Neural cell (in vitro differentiated cells): ENCODE measurements at regions not wholly inside any gene's neighbourhood (a gene's known extent, or its start where the extent isn't known, plus 50 kb on each side); places are given as distances from the start of the nearest gene placed in this dataset.

Source experiments
- H2AFZ ChIP-seq: fragments of 200-600, 300-800 bp; sonication (generic), shearing (Covaris generic); 2 replicates; pipeline ENCODE4 v1.6.0; 2014; ENCODE audit warnings: low read depth, mild to moderate bottlenecking, antibody characterized with exemption, low read length, moderate library complexity
- H3F3A ChIP-seq: fragments of 200-600 bp; shearing (Covaris generic); 2 replicates; pipeline ENCODE4 v1.6.1; 2016; ENCODE audit warnings: mild to moderate bottlenecking, moderate library complexity, mixed read lengths, antibody characterized with exemption, low read length; ENCODE audit not compliant: insufficient read depth, poor library complexity, severe bottlenecking
- H3K27ac ChIP-seq: fragments of 200-600, 300-800 bp; sonication (generic), shearing (Covaris generic); 2 replicates; pipeline ENCODE4 v1.5.1; 2014; ENCODE audit warnings: mild to moderate bottlenecking, low read length, moderate library complexity
- H3K27me3 ChIP-seq: fragments of 300-800, 200-600 bp; sonication (generic), shearing (Covaris generic); 2 replicates; pipeline ENCODE4 v1.6.0; 2014; ENCODE audit warnings: mild to moderate bottlenecking, low read depth, low read length, moderate library complexity; ENCODE audit not compliant: insufficient read depth
- H3K36me3 ChIP-seq: fragments of 300-800, 200-600 bp; sonication (generic), shearing (Covaris generic); 2 replicates; pipeline ENCODE4 v1.5.1; 2014; ENCODE audit warnings: mild to moderate bottlenecking, antibody characterized with exemption, low read length, moderate library complexity; ENCODE audit not compliant: insufficient read depth
- H3K4me2 ChIP-seq: fragments of 300-800, 200-600 bp; sonication (generic), shearing (Covaris generic); 2 replicates; pipeline ENCODE4 v1.6.0; 2014; ENCODE audit warnings: mild to moderate bottlenecking, low read length
- H3K4me3 ChIP-seq: fragments of 300-800, 200-600 bp; sonication (generic), shearing (Covaris generic); 2 replicates; pipeline ENCODE4 v1.5.1; 2014; ENCODE audit warnings: mild to moderate bottlenecking, low read length, moderate library complexity
- H3K79me2 ChIP-seq: fragments of 200-600 bp; shearing (Covaris generic); replicated peaks from 2 replicates; pipeline ENCODE4 v1.6.0; 2014; ENCODE audit warnings: mild to moderate bottlenecking, low read length, moderate library complexity; ENCODE audit not compliant: insufficient read depth
- H3K9ac ChIP-seq: fragments of 300-800, 200-600 bp; sonication (generic), shearing (Covaris generic); 2 replicates; pipeline ENCODE4 v1.6.1; 2016; ENCODE audit warnings: mild to moderate bottlenecking, low read length, mixed read lengths
- H3K9me2 ChIP-seq: fragments of 200-600 bp; shearing (Covaris generic); 2 replicates; pipeline ENCODE4 v1.6.1; 2016; ENCODE audit warnings: mild to moderate bottlenecking, low read length, mixed read lengths; ENCODE audit not compliant: insufficient read depth
- H3K9me3 ChIP-seq: fragments of 200-600, 300-800 bp; sonication (generic), shearing (Covaris generic); 2 replicates; pipeline ENCODE4 v1.6.1; 2016; ENCODE audit warnings: mild to moderate bottlenecking, mixed run types, low read length, moderate library complexity, mixed read lengths
- H4K20me1 ChIP-seq: fragments of 200-600 bp; shearing (Covaris generic); 2 replicates; pipeline ENCODE4 v1.6.1; 2016; ENCODE audit warnings: mild to moderate bottlenecking, mixed run types; ENCODE audit not compliant: insufficient read depth
- CTCF ChIP-seq: fragments of 450-650 bp; IDR thresholded peaks from 2 replicates; pipeline ENCODE4 v1.5.1; 2014; ENCODE audit warnings: antibody characterized with exemption, mild to moderate bottlenecking, moderate library complexity; ENCODE audit not compliant: poor library complexity, severe bottlenecking
- EP300 ChIP-seq: fragments of 450-650 bp; conservative IDR thresholded peaks from 2 replicates; pipeline ENCODE4 v1.6.1; 2014; ENCODE audit warnings: antibody characterized with exemption, mild to moderate bottlenecking, moderate library complexity; ENCODE audit not compliant: poor library complexity, severe bottlenecking
- EZH2 ChIP-seq: fragments of 200-600, 300-800 bp; shearing (Covaris generic), sonication (generic); IDR thresholded peaks from 2 replicates; pipeline ENCODE4 v1.6.1; 2014; ENCODE audit warnings: antibody characterized with exemption, low read length, borderline replicate concordance, mild to moderate bottlenecking; ENCODE audit not compliant: insufficient read depth, poor library complexity, severe bottlenecking
- MXI1 ChIP-seq: fragments of 450-650 bp; conservative IDR thresholded peaks from 2 replicates; pipeline ENCODE4 v1.6.1; 2014; ENCODE audit warnings: antibody characterized with exemption, mild to moderate bottlenecking; ENCODE audit not compliant: poor library complexity, severe bottlenecking
- POLR2AphosphoS5 ChIP-seq: IDR thresholded peaks from 2 replicates; pipeline ENCODE4 v1.6.1; 2012
- RAD21 ChIP-seq: fragments of 450-650 bp; conservative IDR thresholded peaks from 2 replicates; pipeline ENCODE4 v1.6.1; 2014; ENCODE audit warnings: antibody characterized with exemption, mild to moderate bottlenecking, moderate library complexity
- SMC3 ChIP-seq: fragments of 450-650 bp; conservative IDR thresholded peaks from 2 replicates; pipeline ENCODE4 v1.6.1; 2014; ENCODE audit warnings: antibody characterized with exemption, mild to moderate bottlenecking, moderate library complexity; ENCODE audit not compliant: poor library complexity
- TAF1 ChIP-seq: IDR thresholded peaks from 2 replicates; pipeline ENCODE4 v1.6.1; 2012; ENCODE audit warnings: low read depth
- TF ChIP-seq, protein P1 (sequence below): IDR thresholded peaks from 2 replicates; pipeline ENCODE4 v1.6.1; 2012; ENCODE audit warnings: borderline replicate concordance

- H3K9ac ChIP-seq, result no peak overlapping the region
- no peaks in the 10 kb centered on the region for H4K20me1 ChIP-seq
- H3K27me3 ChIP-seq, result no peaks in the 10 kb centered on the region
- H3K4me3 ChIP-seq, result no peak overlapping the region
- no peaks in the 10 kb centered on the region for H3K9me3 ChIP-seq
- H3K4me2 ChIP-seq, result no peak overlapping the region
- H3K79me2 ChIP-seq, result no peaks in the 10 kb centered on the region
- no peak for TF ChIP-seq RAD21
- no peak for TF ChIP-seq TAF1
- no peak for TF ChIP-seq EZH2
- TF ChIP-seq POLR2AphosphoS5, result no peak
- no peak for TF ChIP-seq SMC3
- no peak for TF ChIP-seq EP300
- TF ChIP-seq, protein P1, sequence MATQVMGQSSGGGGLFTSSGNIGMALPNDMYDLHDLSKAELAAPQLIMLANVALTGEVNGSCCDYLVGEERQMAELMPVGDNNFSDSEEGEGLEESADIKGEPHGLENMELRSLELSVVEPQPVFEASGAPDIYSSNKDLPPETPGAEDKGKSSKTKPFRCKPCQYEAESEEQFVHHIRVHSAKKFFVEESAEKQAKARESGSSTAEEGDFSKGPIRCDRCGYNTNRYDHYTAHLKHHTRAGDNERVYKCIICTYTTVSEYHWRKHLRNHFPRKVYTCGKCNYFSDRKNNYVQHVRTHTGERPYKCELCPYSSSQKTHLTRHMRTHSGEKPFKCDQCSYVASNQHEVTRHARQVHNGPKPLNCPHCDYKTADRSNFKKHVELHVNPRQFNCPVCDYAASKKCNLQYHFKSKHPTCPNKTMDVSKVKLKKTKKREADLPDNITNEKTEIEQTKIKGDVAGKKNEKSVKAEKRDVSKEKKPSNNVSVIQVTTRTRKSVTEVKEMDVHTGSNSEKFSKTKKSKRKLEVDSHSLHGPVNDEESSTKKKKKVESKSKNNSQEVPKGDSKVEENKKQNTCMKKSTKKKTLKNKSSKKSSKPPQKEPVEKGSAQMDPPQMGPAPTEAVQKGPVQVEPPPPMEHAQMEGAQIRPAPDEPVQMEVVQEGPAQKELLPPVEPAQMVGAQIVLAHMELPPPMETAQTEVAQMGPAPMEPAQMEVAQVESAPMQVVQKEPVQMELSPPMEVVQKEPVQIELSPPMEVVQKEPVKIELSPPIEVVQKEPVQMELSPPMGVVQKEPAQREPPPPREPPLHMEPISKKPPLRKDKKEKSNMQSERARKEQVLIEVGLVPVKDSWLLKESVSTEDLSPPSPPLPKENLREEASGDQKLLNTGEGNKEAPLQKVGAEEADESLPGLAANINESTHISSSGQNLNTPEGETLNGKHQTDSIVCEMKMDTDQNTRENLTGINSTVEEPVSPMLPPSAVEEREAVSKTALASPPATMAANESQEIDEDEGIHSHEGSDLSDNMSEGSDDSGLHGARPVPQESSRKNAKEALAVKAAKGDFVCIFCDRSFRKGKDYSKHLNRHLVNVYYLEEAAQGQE, result no peak
- TF ChIP-seq CTCF, result no peak
- no peak for TF ChIP-seq MXI1
- H3K27ac ChIP-seq, result no peak overlapping the region
- no peak overlapping the region for H2AFZ ChIP-seq
- no peaks in the 10 kb centered on the region for H3F3A ChIP-seq
- H3K36me3 ChIP-seq, result no peaks in the 10 kb centered on the region
- no peaks in the 10 kb centered on the region for H3K9me2 ChIP-seq
These were observed 50.6 kb upstream of the JAZF1 start for GRCh38 chr7:28231176-28231575.

DNA sequence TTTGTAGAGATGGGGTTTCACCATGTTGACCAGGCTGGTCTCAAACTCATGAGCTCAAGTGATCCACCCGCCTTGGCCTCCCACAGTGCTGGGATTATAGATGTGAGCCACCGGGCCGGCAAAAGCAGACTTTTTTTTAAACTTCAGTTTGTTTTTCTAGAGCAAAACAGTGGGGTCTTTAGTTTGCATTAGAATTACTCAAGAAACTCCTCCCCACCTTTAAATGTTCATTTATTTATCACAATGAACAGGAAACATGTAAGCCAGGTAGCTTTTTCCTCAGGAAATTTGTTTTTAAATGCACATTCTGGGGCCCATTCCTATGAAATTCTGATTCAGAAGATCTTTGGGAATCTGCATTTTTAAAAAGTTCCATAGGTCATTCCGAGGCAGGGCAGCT lies 56.0 kb upstream of the JAZF1 start:
- H3K9me2 ChIP-seq, result no peaks in the 10 kb centered on the region
- no peak overlapping the region for H3K9ac ChIP-seq
- H3K36me3 ChIP-seq, result no peaks in the 10 kb centered on the region
- H3K79me2 ChIP-seq, result no peaks in the 10 kb centered on the region
- H4K20me1 ChIP-seq, result no peaks in the 10 kb centered on the region
- H3K4me2 ChIP-seq, result no peak overlapping the region
- H3F3A ChIP-seq, result no peaks in the 10 kb centered on the region
- no peak overlapping the region for H3K27ac ChIP-seq
- TF ChIP-seq MXI1, result no peak
- no peak overlapping the region for H3K4me3 ChIP-seq
- H2AFZ ChIP-seq, result no peak overlapping the region
- H3K27me3 ChIP-seq, result no peaks in the 10 kb centered on the region
- no peaks in the 10 kb centered on the region for H3K9me3 ChIP-seq

DNA sequence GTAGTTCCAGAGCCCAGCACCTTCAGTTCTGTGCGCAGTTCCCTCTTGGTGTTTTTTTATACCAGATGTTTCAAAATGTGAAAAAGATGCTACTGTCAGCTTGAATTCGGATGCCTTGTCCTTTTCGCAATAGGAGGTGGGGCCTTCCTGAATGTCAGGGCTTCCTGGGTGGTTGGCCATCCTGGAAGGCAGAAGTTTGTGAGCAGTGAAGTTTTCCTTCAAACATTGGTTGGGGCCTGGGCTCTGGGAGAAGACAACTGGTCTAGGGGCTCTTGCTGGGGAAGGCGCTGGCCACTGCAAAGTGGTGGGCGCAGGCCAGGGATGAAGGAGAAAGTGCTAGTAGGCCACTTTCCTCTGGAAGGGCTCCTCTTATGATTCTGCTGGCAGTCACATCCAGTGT lies 56.8 kb upstream of the JAZF1 start:
- Histone ChIP-seq H3K4me3 (no peak overlapping the region), H3F3A (no peaks in the 10 kb centered on the region), H2AFZ (no peak overlapping the region), H3K9me2 (no peaks in the 10 kb centered on the region), H3K9ac (no peak overlapping the region), H3K4me2 (no peak overlapping the region), H3K27ac (no peak overlapping the region), H3K36me3 (no peaks in the 10 kb centered on the region), H4K20me1 (no peaks in the 10 kb centered on the region), H3K79me2 (no peaks in the 10 kb centered on the region), H3K27me3 (no peaks in the 10 kb centered on the region), H3K9me3 (no peaks in the 10 kb centered on the region)
- no peak for TF ChIP-seq CTCF
- no peak for TF ChIP-seq EP300
- TF ChIP-seq MXI1, result no peak
- TF ChIP-seq TAF1, result no peak
- no peak for TF ChIP-seq POLR2AphosphoS5
- no peak for TF ChIP-seq EZH2
- TF ChIP-seq, protein P1, result no peak
- no peak for TF ChIP-seq RAD21
- no peak for TF ChIP-seq SMC3
